ENCODE measurements at regions not wholly inside any gene's neighbourhood (a gene's known extent, or its start where the extent isn't known, plus 50 kb on each side); places are given as distances from the start of the nearest gene placed in this dataset.

DNA sequence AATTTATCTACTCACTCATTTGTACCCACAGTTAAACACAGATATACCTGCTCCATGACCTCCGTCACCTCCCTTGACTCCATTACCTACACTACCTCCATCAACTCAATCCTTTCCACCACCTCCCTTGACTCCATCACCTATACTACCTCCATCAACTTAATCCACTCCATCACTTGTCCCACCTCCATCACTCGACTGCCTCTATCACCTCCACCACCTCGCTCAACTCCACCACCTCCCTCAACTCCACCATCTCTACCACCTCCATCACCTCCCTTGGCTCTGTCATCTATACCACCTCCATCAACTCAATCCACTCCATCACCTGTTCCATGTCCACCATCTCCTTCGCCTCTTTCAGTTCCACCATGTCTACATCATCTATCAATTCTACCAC is 51.3 kb upstream of the WNT7A start:
- no peaks in the 10 kb centered on the region for H3K4me1 ChIP-seq (ENCODE audit: control insufficient read depth, low read depth, low read length)
- H3K4me3 ChIP-seq (ENCODE audit: low read length): no peak overlapping the region
- no peaks in the 10 kb centered on the region for H3K36me3 ChIP-seq (ENCODE audit: control insufficient read depth, low read depth, low read length)
- no peaks in the 10 kb centered on the region for H3K27me3 ChIP-seq (ENCODE audit: control insufficient read depth, insufficient read depth, low read length)
- no peaks in the 10 kb centered on the region for H3K9me3 ChIP-seq (ENCODE audit: control insufficient read depth, low read depth, low read length)
- no peak overlapping the region for H3K27ac ChIP-seq (ENCODE audit: low read length)
- no peak overlapping the region for H3K9ac ChIP-seq (ENCODE audit: low read length)
